ENCODE measurements at regions not wholly inside any gene's neighbourhood (a gene's known extent, or its start where the extent isn't known, plus 50 kb on each side); places are given as distances from the start of the nearest gene placed in this dataset.

DNA sequence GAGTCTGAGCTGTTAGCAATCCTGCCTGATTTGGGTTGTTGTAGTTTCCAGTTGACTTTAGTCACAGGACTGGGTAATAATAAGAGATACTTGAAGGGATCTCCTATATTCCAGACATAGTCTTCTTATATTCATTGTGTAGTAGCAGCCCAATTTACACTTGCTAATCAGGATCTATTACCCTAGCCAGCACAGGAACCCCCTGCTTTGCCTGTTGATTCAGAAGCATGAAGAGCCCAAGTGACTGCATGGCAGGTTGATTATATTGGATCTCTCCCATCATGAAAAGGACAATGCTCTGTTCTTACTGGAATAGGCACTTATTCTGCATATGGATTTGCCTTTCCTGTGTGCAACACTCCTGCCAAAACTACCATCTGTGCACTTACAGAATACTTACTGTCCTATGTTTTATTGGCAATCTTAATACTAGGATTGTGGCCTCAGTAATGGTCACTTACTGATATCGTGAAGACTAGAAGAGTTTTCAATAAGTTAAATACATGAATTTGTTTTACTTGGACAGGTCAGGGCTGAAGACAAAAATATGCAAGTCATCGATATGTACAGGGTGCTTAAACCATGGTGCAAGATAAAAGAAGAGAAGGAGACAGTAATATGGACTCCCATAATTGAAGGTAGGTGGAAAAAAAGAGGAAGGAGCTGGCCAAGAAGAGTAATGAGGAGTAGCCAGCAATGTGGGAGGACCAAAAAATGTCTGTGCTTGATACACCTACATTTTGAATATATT is 304.1 kb downstream of the MCTP2 start:
- H3K4me3 ChIP-seq (ENCODE audit: insufficient read depth, low read depth, low read length), result no peak overlapping the region
- no peak for DNase-seq
- H3K36me3 ChIP-seq (replicated peaks; ENCODE audit: control insufficient read depth, insufficient read depth, low read length), result no peaks in the 10 kb centered on the region
- H3K27me3 ChIP-seq (ENCODE audit: control insufficient read depth, insufficient read depth, low read length), result no peaks in the 10 kb centered on the region

DNA sequence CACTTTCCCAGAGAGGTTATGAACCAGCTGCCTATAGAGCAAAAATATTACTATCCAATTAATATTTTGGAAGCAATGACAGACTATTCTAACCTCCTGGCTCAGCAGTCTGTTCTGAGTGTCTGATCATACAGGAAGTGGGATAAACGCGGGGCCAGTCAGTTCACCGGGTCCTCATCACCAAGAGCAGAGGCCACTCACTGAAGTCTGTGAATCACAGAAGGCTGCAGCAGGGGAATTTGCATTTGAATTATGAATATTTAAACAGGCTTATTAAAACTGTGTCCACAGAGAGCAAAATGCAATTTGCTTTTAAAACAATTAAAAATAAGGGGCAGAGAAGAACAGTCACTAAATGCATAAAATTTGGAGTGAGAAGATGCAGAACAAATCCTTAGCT is 305.2 kb downstream of the MCTP2 start:
- DNase-seq, result no peak
- Histone ChIP-seq H3K36me3 (replicated peaks; ENCODE audit: control insufficient read depth, insufficient read depth, low read length) (no peaks in the 10 kb centered on the region), H3K27me3 (ENCODE audit: control insufficient read depth, insufficient read depth, low read length) (no peaks in the 10 kb centered on the region), H3K4me3 (ENCODE audit: insufficient read depth, low read depth, low read length) (no peak overlapping the region)

GRCh38 chr15:94538280-94538679 is 306.9 kb downstream of the MCTP2 start:
- H3K36me3 ChIP-seq (replicated peaks; ENCODE audit: control insufficient read depth, insufficient read depth, low read length), result no peaks in the 10 kb centered on the region
- no peak overlapping the region for H3K4me3 ChIP-seq (ENCODE audit: insufficient read depth, low read depth, low read length)
- DNase-seq, result no peak
- H3K27me3 ChIP-seq (ENCODE audit: control insufficient read depth, insufficient read depth, low read length), result no peaks in the 10 kb centered on the region

- no peaks in the 10 kb centered on the region for H3K36me3 ChIP-seq (replicated peaks; ENCODE audit: control insufficient read depth, insufficient read depth, low read length)
- no peaks in the 10 kb centered on the region for H3K27me3 ChIP-seq (ENCODE audit: control insufficient read depth, insufficient read depth, low read length)
- no peak overlapping the region for H3K4me3 ChIP-seq (ENCODE audit: insufficient read depth, low read depth, low read length)
- no peak for DNase-seq
Measured at GRCh38 chr15:94542391-94542790, 311.0 kb downstream of the MCTP2 start.

DNA sequence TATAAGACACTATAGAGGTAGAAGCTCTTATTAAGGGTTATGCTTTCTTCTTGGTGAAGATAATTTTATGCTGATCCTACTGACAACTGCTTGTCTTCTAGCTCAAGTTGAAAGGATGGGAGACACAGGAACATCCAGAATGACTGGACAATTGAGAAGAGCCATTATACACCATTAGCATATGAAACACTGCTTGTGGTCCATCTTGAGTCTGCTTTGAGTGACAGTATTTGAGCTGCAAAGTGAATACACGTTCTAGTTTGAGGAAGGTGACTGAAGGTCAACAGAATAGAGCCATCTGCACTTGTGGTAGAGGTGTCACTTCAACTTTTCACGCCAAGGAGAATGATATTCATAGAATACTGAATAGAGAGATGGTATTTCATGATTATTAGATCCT is 315.4 kb downstream of the MCTP2 start:
- no peaks in the 10 kb centered on the region for H3K27me3 ChIP-seq (ENCODE audit: control insufficient read depth, insufficient read depth, low read length)
- no peaks in the 10 kb centered on the region for H3K36me3 ChIP-seq (replicated peaks; ENCODE audit: control insufficient read depth, insufficient read depth, low read length)
- no peak for DNase-seq
- no peak overlapping the region for H3K4me3 ChIP-seq (ENCODE audit: insufficient read depth, low read depth, low read length)

GRCh38 chr15:94547711-94548110 is 316.4 kb downstream of the MCTP2 start:
- no peak for DNase-seq
- H3K27me3 ChIP-seq (ENCODE audit: control insufficient read depth, insufficient read depth, low read length), result no peaks in the 10 kb centered on the region
- H3K36me3 ChIP-seq (replicated peaks; ENCODE audit: control insufficient read depth, insufficient read depth, low read length), result no peaks in the 10 kb centered on the region
- no peak overlapping the region for H3K4me3 ChIP-seq (ENCODE audit: insufficient read depth, low read depth, low read length)

DNA sequence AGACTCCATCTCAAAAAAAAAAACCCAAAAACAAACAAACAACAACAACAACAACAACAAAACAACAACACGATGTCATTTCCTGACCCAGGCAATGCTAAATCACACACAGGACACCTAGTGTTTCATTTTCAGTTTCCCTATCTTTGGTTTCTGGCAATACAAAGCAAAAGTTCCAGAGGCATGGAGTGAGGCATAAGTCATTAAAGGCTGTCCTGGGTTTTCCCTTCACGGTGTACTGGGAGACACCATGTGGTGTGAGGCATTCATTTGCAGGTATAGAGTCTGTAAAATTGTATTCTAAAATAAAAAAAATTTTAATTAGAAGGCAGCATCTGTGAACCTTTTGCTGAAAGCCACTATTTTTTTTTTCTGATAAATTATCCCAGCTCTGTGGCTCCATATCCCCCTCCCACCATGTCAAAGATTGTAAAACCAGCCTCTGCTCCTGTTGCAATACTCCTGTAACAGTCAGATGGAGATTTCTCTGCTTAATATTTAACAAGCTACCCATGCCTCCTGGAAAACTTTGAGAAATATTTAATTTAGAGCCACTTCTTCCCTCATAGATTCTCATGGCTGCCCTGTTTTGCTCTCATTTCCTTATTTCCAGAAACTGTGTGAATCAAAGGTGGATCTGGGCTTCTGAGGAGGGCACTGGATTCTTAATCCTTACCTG is 324.6 kb downstream of the MCTP2 start:
- H3K4me3 ChIP-seq (ENCODE audit: insufficient read depth, low read depth, low read length), result no peak overlapping the region
- H3K27me3 ChIP-seq (ENCODE audit: control insufficient read depth, insufficient read depth, low read length), result no peaks in the 10 kb centered on the region
- no peak for DNase-seq
- no peaks in the 10 kb centered on the region for H3K36me3 ChIP-seq (replicated peaks; ENCODE audit: control insufficient read depth, insufficient read depth, low read length)

DNA sequence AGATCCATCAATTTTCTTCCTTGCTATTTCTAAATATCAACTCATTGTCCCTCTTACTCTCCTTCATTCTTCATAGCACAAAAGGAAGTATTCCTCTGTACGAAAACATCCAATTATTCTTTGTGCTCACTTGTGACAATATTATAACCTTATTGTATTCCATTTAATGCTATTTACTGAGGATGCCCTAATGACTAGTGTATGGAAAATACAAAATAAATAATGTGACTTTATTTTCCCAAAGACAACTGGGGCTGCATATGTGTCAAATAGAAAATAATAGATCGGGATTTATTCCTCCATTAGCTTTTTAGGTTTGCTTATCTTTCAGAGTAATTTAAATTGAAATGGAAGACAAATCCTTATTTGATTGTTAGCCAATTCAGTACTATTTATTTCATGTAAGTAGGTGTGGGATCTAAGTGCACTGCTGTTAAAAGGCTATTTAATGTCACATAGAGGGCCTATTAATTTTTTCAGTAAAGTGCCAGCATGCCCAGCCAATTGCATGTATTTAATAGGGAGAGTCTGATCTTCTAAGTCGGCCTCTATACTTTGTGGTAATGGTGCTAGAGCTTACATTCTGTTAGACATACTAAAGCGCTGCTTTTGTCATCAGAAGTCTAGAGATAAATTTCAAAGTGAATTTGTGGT is 329.8 kb downstream of the MCTP2 start:
- no peak overlapping the region for H3K4me3 ChIP-seq (ENCODE audit: insufficient read depth, low read depth, low read length)
- no peaks in the 10 kb centered on the region for H3K27me3 ChIP-seq (ENCODE audit: control insufficient read depth, insufficient read depth, low read length)
- no peaks in the 10 kb centered on the region for H3K36me3 ChIP-seq (replicated peaks; ENCODE audit: control insufficient read depth, insufficient read depth, low read length)
- DNase-seq, result no peak

DNA sequence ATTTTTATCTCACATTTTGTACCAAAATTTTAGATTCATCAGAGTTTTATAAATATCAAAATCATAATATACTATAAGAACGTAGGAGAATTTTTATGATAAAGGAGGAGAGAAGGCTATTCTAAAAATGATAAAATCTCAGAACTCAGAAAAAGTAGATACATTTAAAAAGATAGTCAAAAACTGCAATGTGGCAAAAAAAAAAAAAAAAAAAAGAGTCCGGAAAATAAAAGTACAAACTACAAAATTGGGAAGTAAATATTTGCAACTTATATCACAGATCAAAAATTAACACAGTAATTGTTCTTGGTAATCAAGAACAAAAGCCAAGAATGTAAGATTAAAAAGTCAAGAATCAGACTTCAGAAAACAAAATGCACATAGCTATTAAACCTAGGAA is 332.1 kb downstream of the MCTP2 start:
- DNase-seq, result no peak
- no peaks in the 10 kb centered on the region for H3K36me3 ChIP-seq (replicated peaks; ENCODE audit: control insufficient read depth, insufficient read depth, low read length)
- no peak overlapping the region for H3K4me3 ChIP-seq (ENCODE audit: insufficient read depth, low read depth, low read length)
- no peaks in the 10 kb centered on the region for H3K27me3 ChIP-seq (ENCODE audit: control insufficient read depth, insufficient read depth, low read length)

DNA sequence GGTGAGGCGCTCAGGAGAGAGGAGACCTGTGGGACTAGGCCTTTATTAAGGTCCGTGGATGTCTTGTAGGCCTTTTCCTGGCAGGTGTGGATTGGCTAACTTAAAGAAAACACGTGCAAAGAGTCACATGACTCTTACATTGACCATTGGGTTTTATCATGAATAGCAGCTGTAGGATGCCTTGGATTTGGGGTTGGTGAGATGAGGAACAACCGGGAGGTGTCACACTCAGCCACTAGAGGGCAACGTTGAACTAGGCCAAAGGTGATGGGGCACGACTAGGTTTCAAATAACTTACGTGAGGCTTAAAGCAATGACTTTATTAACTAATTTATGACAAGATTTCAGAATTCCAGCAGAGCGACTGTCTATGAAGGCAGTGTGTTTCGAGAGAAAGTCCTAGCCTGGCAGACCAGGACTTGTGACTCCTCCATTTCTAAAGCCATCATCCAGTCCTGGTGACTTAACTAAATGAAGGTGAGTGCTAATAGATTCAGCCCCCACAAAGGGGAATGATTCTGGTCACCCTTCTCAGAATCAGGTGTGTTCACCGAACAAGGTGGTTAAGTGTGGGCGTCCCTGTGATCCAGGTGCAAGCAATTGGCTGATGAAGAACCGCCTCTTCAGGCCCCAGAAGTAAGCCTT is 345.6 kb downstream of the MCTP2 start:
- H3K36me3 ChIP-seq (replicated peaks; ENCODE audit: control insufficient read depth, insufficient read depth, low read length), result no peaks in the 10 kb centered on the region
- peak; percentile 5 for DNase-seq
- H3K4me3 ChIP-seq (ENCODE audit: insufficient read depth, low read depth, low read length), result no peak overlapping the region
- no peaks in the 10 kb centered on the region for H3K27me3 ChIP-seq (ENCODE audit: control insufficient read depth, insufficient read depth, low read length)

DNA sequence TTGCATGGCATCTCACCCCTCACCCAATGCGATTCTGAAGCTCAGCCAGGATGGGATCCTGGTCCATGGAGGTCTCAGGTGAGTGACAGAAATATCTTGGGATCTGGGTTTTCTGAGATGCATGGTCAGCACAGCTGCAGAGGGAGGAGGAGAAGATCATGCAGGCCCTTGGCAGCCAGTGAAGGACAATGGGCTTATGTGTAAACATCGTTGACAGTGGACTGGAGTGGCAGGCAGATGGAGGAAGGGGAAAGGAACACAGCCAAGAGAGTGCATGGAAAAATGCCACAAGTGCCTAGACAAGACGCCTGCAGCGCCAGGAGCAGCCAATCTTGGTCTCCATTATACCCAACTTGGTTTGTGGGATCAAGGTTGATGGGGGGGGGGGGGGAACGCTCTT is 347.9 kb downstream of the MCTP2 start:
- H3K27me3 ChIP-seq (ENCODE audit: control insufficient read depth, insufficient read depth, low read length), result no peaks in the 10 kb centered on the region
- no peak for DNase-seq
- H3K36me3 ChIP-seq (replicated peaks; ENCODE audit: control insufficient read depth, insufficient read depth, low read length), result no peaks in the 10 kb centered on the region
- H3K4me3 ChIP-seq (ENCODE audit: insufficient read depth, low read depth, low read length), result no peak overlapping the region

GRCh38 chr15:94580211-94580885 is 349.0 kb downstream of the MCTP2 start:
- Histone ChIP-seq H3K27me3 (ENCODE audit: control insufficient read depth, insufficient read depth, low read length) (no peaks in the 10 kb centered on the region), H3K4me3 (ENCODE audit: insufficient read depth, low read depth, low read length) (no peak overlapping the region), H3K36me3 (replicated peaks; ENCODE audit: control insufficient read depth, insufficient read depth, low read length) (no peaks in the 10 kb centered on the region)
- no peak for DNase-seq

DNA sequence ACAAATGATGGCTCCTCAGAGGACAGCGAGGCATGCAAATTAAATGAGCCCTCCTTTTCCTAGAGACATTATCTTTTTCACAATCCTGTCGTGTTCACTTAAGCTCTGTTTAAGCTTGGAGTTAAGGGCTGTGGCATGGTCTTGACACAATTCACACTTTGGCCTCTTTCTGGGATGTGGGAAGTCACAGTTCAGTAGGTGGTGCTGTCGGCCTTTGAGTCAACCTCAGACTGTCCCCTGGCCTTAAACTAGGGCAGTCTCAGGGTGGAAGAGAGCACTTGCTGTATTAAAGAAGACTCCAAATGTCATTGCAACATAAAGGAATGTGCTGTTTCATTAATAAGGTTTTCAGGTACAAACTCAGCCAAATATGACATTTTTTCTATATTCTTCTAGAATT is 351.0 kb downstream of the MCTP2 start:
- H3K36me3 ChIP-seq (replicated peaks; ENCODE audit: control insufficient read depth, insufficient read depth, low read length), result no peaks in the 10 kb centered on the region
- H3K4me3 ChIP-seq (ENCODE audit: insufficient read depth, low read depth, low read length), result no peak overlapping the region
- peak; percentile 20 for DNase-seq
- H3K27me3 ChIP-seq (ENCODE audit: control insufficient read depth, insufficient read depth, low read length), result no peaks in the 10 kb centered on the region

DNA sequence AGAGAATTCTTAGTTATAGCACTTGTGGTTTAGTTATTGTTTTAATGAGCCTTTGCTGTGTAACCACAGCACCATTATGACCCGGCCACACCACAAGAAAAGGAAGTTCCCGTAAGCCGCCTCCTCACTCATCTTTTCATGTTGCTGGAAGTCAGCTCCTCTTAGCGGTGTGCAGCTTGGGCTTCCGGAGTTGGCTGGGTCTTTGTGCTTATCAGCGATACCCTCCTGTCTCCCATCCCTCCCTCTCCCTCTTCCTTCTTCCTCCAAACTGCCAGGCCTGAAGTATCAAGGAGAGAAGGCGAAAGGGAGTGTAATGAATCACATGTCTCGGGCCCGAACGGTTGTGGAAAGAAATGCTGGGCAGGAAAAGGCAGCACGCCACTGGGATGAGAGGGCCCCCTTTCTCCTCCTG is 353.5 kb downstream of the MCTP2 start:
- Histone ChIP-seq H3K27me3 (ENCODE audit: control insufficient read depth, insufficient read depth, low read length) (no peaks in the 10 kb centered on the region), H3K36me3 (replicated peaks; ENCODE audit: control insufficient read depth, insufficient read depth, low read length) (no peaks in the 10 kb centered on the region), H3K4me3 (ENCODE audit: insufficient read depth, low read depth, low read length) (no peak overlapping the region)
- DNase-seq, result no peak
